Panc1 (cell line): ENCODE measurements at regions not wholly inside any gene's neighbourhood (a gene's known extent, or its start where the extent isn't known, plus 50 kb on each side); places are given as distances from the start of the nearest gene placed in this dataset.

Experiments used
- ATAC-seq: fragments of 200-7000 bp; cut with Tn5 transposase; 2 replicates; pipeline ENCODE4 v1.9.1; 2020; ENCODE audit warnings: mild to moderate bottlenecking, moderate library complexity
- BruUV-seq: library from RNA; stranded (reverse); fragments of 400-500 nt; replicated peaks from 2 replicates; lab custom pipeline; 2021; lab: Mats Ljungman, UMichigan
- CTCF ChIA-PET: fragments of 300-600 bp; sonication (Branson Sonifier 250); formaldehyde crosslinking; loops from one replicate; lab custom pipeline; 2022; ENCODE audit warnings: antibody characterized with exemption; lab: Charles Lee
- POLR2A ChIA-PET: fragments of 300-600 bp; sonication (Branson Sonifier 250); formaldehyde crosslinking; loops from one replicate; lab custom pipeline; 2022; ENCODE audit warnings: antibody characterized with exemption; lab: Charles Lee
- DNase-seq: peaks from one replicate; pipeline ENCODE4 v3.0.0-alpha.2; 2010; ENCODE audit warnings: low read depth, low spot score
- H3K27ac ChIP-seq: 2 replicates; pipeline ENCODE4 v1.5.1; 2011; ENCODE audit warnings: mild to moderate bottlenecking, low read length, inconsistent platforms
- H3K27me3 ChIP-seq: fragments of 200-500 bp; sonication (Bioruptor generic); 2 replicates; pipeline ENCODE4 v1.6.0; 2014; ENCODE audit warnings: low read length, inconsistent platforms; ENCODE audit not compliant: control insufficient read depth, insufficient read depth
- H3K36me3 ChIP-seq: fragments of 200-500 bp; sonication (Bioruptor generic); 2 replicates; pipeline ENCODE4 v1.5.1; 2014; ENCODE audit warnings: inconsistent platforms, mild to moderate bottlenecking, low read length, moderate library complexity; ENCODE audit not compliant: control insufficient read depth, insufficient read depth
- H3K4me1 ChIP-seq: 2 replicates; pipeline ENCODE4 v1.5.1; 2011; ENCODE audit warnings: inconsistent platforms, mild to moderate bottlenecking, low read length, moderate library complexity; ENCODE audit not compliant: control insufficient read depth, insufficient read depth
- H3K4me3 ChIP-seq, 2 experiments: 2 replicates each; pipeline ENCODE4 v1.5.1; 2011 to 2012; ENCODE audit warnings: low read depth in 2 of 2, low read length in 2 of 2, mild to moderate bottlenecking in 2 of 2, inconsistent platforms in 1 of 2, moderate library complexity in 1 of 2
- H3K9me3 ChIP-seq: fragments of 200-500 bp; sonication (Bioruptor generic); 2 replicates; pipeline ENCODE4 v1.5.1; 2014; ENCODE audit warnings: low read depth, mild to moderate bottlenecking, inconsistent platforms, low read length, moderate library complexity; ENCODE audit not compliant: control insufficient read depth, insufficient read depth
- POLR2AphosphoS5 ChIP-seq: IDR thresholded peaks from 2 replicates; pipeline ENCODE4 v1.6.1; 2012; ENCODE audit warnings: mild to moderate bottlenecking, low read depth, low read length, moderate library complexity
- SIN3A ChIP-seq: IDR thresholded peaks from 2 replicates; pipeline ENCODE4 v1.6.1; 2012; ENCODE audit warnings: low read depth, mild to moderate bottlenecking, low read length, moderate library complexity, borderline replicate concordance; ENCODE audit not compliant: insufficient read depth
- TCF7L2 ChIP-seq: IDR thresholded peaks from 2 replicates; pipeline ENCODE4 v1.6.1; 2011; ENCODE audit warnings: mild to moderate bottlenecking, low read depth, low read length, inconsistent platforms
- in situ Hi-C: cut with HindIII; loops from 2 replicates; pipeline ENCODE4 v1.10.0; 2016; ENCODE audit warnings: low sequenced_read_pairs, low pct_unique_long_range_greater_than_20kb
- intact Hi-C: fragments of 100-400 bp; cut with micrococcal nuclease; formaldehyde crosslinking; loops from one replicate; pipeline ENCODE4 v1.10.0; 2022; ENCODE audit not compliant: unreplicated experiment
- TF ChIP-seq, protein P1 (sequence below), 2 experiments: IDR thresholded peaks; 2 replicates each; pipeline ENCODE4 v1.6.1; 2011 to 2012; ENCODE audit warnings: low read depth in 2 of 2, control low read depth in 1 of 2, low read length in 1 of 2, mild to moderate bottlenecking in 1 of 2, moderate library complexity in 1 of 2; ENCODE audit not compliant: insufficient read depth in 1 of 2
- TF ChIP-seq, protein P2 (sequence below): fragments of 450-650 bp; IDR thresholded peaks from 2 replicates; pipeline ENCODE4 v1.5.1; 2017; ENCODE audit warnings: mild to moderate bottlenecking

DNA sequence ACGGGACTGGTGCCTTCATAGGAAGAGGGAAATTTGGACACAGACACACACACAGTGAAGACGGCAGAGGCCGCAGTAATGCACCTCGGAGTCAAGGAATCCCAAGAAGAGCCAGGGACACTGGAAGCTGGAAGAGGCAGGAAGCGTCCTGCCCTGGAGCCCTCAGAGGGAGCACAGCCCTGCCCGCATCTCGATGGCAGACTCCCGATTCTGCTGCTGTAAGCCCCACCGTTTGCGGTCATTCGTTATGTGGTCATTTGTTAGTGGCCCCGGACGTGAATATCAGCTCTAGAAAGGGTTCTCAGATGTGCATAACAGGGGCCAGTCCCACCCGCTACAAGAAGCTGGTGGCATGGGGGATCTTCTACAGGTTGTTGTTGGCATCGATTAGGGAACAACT lies 316.6 kb downstream of the FOXL1 start:
- no peak for ATAC-seq
- POLR2A ChIA-PET, result no interaction called here
- in situ Hi-C loops, result no loop called here

GRCh38 chr16:86895606-86896005 lies 317.3 kb downstream of the FOXL1 start:
- H3K27me3 ChIP-seq, result no peaks in the 10 kb centered on the region
- no peak for DNase-seq
- in situ Hi-C loops, result no loop called here
- ChIA-PET POLR2A (no interaction called here), CTCF (no interaction called here)
- TF ChIP-seq, protein P1, sequence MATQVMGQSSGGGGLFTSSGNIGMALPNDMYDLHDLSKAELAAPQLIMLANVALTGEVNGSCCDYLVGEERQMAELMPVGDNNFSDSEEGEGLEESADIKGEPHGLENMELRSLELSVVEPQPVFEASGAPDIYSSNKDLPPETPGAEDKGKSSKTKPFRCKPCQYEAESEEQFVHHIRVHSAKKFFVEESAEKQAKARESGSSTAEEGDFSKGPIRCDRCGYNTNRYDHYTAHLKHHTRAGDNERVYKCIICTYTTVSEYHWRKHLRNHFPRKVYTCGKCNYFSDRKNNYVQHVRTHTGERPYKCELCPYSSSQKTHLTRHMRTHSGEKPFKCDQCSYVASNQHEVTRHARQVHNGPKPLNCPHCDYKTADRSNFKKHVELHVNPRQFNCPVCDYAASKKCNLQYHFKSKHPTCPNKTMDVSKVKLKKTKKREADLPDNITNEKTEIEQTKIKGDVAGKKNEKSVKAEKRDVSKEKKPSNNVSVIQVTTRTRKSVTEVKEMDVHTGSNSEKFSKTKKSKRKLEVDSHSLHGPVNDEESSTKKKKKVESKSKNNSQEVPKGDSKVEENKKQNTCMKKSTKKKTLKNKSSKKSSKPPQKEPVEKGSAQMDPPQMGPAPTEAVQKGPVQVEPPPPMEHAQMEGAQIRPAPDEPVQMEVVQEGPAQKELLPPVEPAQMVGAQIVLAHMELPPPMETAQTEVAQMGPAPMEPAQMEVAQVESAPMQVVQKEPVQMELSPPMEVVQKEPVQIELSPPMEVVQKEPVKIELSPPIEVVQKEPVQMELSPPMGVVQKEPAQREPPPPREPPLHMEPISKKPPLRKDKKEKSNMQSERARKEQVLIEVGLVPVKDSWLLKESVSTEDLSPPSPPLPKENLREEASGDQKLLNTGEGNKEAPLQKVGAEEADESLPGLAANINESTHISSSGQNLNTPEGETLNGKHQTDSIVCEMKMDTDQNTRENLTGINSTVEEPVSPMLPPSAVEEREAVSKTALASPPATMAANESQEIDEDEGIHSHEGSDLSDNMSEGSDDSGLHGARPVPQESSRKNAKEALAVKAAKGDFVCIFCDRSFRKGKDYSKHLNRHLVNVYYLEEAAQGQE (IDR thresholded peaks at IDR 0.05; ENCODE audit: insufficient read depth in 1 of 2, low read depth in 2 of 2, low read length in 1 of 2), result no peak
- TF ChIP-seq TCF7L2, result no peak
- TF ChIP-seq SIN3A, result no peak
- TF ChIP-seq, protein P2, sequence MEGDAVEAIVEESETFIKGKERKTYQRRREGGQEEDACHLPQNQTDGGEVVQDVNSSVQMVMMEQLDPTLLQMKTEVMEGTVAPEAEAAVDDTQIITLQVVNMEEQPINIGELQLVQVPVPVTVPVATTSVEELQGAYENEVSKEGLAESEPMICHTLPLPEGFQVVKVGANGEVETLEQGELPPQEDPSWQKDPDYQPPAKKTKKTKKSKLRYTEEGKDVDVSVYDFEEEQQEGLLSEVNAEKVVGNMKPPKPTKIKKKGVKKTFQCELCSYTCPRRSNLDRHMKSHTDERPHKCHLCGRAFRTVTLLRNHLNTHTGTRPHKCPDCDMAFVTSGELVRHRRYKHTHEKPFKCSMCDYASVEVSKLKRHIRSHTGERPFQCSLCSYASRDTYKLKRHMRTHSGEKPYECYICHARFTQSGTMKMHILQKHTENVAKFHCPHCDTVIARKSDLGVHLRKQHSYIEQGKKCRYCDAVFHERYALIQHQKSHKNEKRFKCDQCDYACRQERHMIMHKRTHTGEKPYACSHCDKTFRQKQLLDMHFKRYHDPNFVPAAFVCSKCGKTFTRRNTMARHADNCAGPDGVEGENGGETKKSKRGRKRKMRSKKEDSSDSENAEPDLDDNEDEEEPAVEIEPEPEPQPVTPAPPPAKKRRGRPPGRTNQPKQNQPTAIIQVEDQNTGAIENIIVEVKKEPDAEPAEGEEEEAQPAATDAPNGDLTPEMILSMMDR, result no peak
- no peak for TF ChIP-seq POLR2AphosphoS5
- intact Hi-C loops, result no loop called here
- no peak overlapping the region for H3K4me3 ChIP-seq
- no TSS peak for BruUV-seq
- no peak for ATAC-seq
- no peaks in the 10 kb centered on the region for H3K9me3 ChIP-seq
- no peaks in the 10 kb centered on the region for H3K36me3 ChIP-seq
- H3K27ac ChIP-seq, result no peak overlapping the region
- H3K4me1 ChIP-seq, result no peaks in the 10 kb centered on the region

More for the DNA sequence above, 316.6 kb downstream of the FOXL1 start:
- no peak for DNase-seq
- no TSS peak for BruUV-seq
- Histone ChIP-seq H3K9me3 (no peaks in the 10 kb centered on the region), H3K36me3 (no peaks in the 10 kb centered on the region), H3K27me3 (no peaks in the 10 kb centered on the region), H3K4me1 (no peaks in the 10 kb centered on the region), H3K27ac (no peak overlapping the region), H3K4me3 (no peak overlapping the region)
- CTCF ChIA-PET, result no interaction called here
- TF ChIP-seq TCF7L2 (no peak), SIN3A (no peak), POLR2AphosphoS5 (no peak)
- TF ChIP-seq, protein P1 (IDR thresholded peaks at IDR 0.05; ENCODE audit: insufficient read depth in 1 of 2, low read depth in 2 of 2, low read length in 1 of 2), result no peak
- TF ChIP-seq, protein P2, result no peak
- intact Hi-C loops, result no loop called here
